Left renal cortex interstitium (tissue), 4 donors: ENCODE measurements at regions not wholly inside any gene's neighbourhood (a gene's known extent, or its start where the extent isn't known, plus 50 kb on each side); places are given as distances from the start of the nearest gene placed in this dataset.
"Not testable (repeated sequence)": the region's sequence is repeated elsewhere in the genome, so short reads cannot be mapped to it uniquely, and the experiment has no call there.

ENCODE experiments used
- DNase-seq, 4 donors: peaks; one replicate each; pipeline ENCODE4 v3.0.0-alpha.2; 2013; ENCODE audit warnings: low read depth in 4 of 4, low spot score in 2 of 4, missing footprints in 1 of 4

DNA sequence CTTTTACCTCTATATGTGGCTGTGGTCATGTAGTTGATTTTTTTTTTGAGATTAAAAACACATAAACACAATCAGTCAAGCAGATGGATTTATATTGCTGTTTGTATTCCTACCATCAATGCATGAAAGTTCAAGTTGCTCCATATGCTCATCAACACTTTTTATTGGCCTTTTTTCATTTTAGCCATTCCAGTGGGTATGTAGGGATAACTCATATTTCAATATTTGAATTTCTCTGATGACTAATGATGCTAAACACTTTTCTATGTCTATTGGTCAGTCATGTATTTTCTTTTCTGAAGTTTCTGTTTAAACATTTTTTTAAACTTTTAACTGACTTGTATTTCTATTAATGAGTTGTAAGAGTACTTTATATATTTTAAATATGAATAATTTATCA, 445.4 kb upstream of the RGMB start:
- no peak for DNase-seq

DNA sequence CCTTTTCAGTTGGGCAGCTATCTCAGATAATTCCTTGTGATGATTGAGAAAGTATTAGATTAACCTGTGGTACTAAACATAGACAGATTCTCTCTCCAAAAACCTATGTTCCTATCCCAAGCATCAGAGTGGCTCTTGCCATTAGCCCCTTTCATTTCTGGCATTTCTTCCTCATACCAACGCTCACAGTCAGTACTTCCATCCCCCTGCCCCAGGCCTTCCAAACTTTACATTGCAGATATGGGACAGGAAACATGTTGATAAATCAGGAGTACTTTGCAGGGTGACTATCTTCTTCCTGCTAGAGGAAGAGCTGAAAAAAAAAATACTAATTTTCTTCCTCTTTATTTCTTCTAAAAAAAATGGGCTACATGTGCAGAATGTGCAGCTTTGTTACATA, 442.6 kb upstream of the RGMB start:
- no peak for DNase-seq

DNA sequence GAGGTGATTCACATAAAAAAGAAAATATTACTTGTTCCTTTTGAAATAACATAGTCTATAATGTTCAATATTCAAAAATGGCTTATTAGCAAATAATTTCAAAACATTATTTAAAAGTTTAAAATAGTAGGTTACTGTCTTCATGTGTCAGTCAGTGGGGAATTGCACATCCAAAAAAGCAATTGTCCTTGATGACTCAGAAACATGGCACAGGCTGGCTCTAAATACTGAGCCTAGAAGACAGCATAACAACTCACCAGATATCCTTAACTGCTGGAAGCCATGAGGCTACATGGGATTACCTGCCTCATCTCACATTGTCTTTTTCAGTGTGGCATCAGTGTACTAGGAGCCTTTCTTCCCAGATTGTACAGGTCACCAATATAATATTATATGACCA, 439.5 kb upstream of the RGMB start:
- DNase-seq = no peak

DNA sequence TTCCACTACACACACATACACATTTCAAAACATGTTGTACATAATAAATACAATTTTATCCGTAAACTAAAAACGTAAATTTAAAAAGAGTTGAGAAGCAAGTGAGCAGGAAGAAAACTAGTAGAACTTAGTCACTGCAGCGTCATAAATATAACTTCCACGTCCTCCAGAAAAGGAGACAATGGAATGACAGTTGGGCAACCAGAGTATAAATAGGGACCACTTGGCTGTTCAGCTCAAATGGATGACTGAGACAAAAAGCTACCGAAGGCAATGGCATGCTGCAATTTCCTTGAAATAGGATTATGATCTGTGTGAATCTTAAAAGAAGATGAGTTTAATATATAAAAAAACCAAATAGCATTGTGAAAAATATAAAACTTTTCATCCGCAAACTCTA, 438.5 kb upstream of the RGMB start:
- DNase-seq = no peak

DNA sequence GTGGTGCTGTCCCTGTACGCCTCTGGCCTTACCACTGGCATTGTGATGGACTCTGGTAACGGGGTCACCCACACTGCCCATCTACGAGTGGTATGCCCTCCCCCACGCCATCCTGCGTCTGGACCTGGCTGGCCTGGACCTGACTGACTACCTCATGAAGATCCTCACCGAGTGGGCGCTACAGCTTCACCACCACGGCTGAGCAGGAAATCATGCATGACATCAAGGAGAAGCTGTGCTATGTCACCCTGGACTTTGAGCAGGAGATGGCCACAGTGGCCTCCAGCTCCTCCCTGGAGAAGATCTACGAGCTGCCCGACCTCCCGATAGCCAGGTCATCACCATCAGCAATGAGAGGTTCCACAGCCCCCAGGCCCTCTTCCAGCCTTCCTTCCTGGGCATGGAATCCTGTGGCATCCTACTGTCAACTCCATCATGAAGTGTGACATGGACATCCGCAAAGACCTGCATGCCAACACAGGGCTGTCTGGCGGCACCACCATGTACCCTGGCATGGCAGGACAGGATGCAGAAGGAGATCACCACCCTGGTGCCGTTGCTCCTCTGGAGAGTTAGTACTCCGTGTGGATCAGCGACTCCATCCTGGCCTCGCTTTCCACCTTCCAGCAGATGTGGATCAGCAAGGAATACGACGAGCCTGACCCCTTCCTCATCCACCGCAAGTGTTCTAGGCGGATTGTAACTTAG, 434.2 kb upstream of the RGMB start:
- DNase-seq = no peak

DNA sequence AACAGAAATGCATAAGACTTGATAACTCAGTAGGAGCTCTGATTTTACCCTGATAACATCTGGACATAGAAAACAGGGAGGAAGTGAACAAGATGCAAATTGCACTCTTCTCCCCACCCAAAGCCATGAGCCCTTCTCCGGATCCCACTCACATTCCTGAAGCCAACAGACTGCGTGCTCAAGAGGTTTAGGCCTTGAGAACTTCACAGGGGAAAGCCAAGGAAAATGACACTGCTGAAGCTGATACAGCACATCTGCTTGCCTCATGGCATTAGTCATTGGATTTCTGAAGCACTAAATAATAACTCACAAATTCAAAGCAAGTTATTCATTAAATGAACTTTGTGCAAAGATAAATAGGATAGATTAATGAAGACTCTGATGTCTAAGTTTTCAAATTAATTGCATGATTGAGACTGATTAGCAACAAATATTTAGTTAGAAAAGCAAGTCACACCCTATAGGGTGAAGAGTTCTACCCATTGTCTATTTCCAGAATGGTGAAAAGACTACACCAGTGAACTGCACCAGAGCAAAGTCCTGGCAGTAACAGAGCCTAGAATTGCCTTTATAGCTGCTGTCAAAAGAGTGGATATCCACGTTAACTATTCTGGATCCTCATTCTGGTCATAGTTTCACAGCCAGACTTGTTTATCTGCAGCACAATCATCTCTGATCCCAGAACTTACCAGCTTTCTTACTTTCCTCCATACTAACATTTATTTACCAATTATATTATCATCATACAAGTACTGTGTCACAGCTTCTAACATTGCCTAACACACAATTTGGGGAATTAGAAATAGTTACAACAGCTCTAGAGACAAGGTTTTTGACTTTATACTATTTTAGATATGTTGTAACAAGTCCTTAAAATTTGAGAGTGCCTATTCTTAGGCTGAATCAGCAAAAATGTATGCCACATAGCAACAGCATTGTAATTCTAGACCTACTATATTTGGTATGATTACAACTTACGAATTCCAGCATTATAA, 432.1 kb upstream of the RGMB start:
- no peak for DNase-seq

DNA sequence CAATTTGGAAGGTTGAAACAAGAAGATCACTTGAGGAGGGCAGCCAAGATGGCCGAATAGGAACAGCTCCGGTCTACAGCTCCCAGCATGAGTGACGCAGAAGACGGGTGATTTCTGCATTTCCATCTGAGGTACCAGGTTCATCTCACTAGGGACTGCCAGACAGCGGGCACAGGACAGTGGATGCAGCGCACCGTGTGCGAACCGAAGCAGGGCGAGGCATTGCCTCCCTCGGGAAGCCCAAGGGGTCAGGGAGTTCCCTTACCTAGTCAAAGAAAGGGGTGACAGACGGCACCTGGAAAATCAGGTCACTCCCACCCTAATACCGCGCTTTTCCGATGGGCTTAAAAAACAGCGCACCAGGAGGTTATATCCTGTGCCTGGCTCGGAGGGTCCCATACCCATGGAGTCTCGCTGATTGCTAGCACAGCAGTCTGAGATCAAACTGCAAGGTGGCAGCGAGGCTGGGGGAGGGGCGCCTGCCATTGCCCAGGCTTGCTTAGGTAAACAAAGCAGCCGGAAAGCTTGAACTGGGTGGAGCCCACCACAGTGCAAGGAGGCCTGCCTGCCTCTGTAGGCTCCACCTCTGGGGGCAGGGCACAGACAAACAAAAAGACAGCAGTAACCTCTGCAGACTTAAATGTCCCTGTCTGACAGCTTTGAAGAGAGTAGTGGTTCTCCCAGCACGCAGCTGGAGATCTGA, 430.4 kb upstream of the RGMB start:
- not testable (repeated sequence) for DNase-seq

DNA sequence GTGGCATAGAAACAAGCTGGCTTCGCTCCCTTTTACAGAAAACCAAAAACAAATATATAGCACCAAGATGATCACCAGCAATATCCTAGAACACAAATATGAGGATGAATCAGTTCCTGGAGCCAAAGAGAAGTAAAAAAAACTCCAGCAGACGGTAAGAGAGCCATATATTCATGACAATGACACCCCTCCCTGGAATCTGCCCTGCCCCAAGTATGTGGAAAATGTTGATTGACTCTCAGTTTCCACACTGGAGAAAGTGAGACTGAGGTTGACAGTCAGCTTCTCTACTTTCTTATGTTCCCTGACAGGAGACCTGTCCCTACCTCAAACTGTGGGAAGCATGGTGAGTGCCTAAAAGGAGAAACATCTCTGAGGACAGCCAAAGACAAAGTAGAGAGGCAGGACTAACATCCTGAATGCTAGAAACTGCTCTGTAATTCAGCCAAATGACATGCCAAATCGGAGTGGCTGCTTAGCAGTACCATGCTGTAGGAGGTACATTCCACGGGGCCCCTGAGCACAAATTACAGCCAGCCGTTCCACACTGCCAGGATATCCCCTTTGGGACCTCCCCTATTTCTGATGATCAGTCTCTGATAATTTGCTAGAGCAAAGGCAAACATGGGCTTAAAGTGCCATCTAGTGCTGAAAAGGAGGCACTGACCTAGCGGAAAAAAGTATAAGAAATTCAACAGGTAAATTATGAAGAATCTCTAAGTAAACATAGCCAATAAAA, 424.0 kb upstream of the RGMB start:
- no peak for DNase-seq

DNA sequence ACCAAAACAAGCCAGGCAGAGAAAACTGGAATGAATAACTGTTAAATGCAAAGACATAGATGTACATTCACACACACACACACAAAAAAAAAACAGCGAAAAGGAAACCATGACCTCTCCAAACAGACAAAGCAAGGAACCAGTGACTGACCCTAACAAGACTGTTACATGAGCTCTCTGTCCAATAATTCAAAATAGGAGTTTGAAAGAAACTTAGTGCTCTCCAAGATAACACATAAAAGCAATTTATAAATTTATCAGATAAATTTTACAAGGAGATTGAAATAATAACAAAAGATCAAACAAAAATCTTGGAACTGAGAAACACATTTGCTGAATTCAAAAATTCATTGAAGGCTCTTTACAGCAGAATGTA, 423.5 kb upstream of the RGMB start:
- no peak for DNase-seq

DNA sequence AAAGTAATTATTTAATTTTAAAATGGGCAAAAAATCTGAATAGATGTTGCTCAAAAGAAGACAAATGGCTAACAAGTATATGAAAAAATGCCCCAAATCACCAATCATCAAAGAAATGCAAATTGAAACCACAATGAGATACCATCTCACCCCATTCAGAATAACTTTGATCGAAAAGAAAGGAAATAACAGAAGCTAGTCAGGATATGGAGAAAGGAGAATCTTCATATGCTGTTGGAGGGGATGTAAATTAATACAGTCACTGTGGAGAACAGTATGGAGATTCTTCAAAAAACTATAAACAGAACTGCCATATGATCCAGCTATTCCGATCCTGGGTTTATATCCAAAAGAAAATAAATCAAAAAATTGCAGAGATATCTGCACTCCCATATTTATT, 418.5 kb upstream of the RGMB start:
- DNase-seq = no peak

DNA sequence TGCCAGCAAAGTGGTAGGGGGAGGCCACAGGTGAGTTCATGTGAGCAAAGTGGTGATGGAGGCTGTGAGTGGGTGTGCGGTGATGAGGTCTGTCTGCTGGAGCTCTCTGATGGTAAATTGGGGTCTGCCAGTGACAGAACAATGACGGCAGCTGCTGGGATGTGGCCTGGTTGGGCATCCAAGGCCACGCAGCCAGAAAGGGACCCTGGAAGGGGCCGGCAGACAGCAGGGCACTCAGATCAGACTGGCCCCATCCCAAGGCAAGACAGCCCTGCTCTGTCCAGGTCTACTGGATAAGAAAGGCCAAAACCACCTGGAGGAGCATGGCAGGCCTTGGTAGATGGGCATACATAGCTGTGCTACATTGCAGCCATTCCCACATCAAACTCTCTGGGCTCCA, 412.9 kb upstream of the RGMB start:
- DNase-seq = no peak

DNA sequence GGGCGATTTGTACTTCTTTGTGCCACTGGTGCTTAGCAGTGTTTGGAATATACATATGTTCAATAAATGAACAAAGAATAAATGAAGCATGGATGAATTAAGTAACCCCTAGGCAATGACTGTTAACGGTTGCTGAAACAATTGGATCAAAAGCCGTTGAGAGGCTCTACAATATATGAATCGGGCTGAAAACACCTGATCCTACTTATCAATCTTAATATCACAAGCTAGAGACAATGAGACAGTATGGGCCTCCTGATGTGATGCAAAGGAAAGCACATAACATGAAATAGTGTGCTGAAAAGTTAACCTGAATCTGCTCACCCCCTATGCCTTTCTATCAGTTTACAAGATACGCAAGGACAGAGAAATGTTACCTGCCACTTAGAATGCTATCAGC, 410.3 kb upstream of the RGMB start:
- no peak for DNase-seq

DNA sequence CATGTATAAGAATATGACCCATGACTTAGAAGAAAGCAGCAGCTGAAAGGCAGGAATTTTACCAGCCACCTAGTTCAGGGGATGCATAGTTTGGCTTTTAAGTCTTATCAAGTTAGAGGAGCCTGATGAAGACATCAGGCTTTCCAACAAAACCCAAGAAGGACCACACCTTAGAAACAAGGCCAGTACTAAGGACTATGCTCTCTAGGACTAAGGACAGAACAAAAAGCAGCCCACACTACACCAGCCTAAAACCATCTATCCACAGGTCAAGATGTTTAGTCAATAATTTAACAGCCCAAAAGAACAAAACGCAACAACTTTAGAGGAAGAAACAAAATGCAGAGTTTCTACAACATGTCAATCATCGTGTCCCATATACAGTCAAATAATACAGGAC, 408.9 kb upstream of the RGMB start:
- DNase-seq = no peak

DNA sequence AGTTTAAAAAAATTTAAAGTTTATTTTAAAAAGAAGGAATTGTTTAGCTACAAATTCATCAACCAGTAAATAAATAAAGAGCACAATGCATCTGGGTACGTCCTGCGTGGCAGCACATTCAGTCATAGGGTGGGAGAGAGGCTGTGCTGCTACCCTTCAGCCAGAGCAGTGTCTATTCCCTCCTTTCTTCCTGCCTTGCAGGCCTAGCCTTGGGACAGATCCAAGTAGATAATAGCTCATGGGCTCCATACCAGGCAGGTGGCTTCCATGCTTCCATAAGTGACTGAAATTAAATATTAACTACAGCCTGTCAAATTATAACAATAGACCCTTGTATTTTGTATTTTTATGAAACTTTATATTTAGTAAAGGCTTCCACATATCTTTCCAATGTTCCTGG, 408.3 kb upstream of the RGMB start:
- no peak for DNase-seq

DNA sequence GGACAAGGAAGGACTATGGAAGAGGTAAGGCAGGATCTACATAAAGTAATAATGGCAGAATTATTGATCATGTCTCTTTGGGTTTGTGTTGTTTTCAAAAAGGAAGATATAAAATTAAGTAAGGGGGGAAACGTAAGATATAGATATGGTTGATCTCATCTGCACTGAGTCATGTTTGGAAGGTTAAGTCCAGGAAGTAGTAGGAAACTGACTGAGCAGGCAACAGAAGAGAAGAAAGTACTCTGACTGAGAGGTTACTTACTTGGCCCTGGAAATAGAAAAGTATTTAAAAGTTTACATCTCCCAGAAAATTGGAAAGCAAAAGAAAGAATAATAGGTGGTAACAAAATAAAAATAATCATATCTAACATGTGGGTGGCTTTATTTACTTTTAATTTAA, 405.3 kb upstream of the RGMB start:
- no peak for DNase-seq

DNA sequence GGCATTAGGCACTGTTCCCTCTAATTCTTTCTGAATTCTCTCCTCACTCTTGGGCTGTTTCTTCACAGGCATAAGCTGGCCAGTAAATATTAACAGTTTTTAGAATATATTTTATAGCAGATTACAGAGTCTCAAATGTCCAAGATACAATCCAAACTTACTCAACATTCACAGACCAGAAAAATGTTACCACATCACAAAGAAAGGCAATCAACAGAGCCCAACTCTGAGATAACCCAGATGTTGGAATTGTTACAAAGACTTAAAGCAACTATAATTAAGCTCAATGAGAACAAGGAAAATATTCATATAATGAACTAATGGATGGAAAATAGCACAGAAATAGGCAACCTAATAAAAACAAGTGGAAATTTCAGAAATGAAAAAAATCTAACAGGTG, 401.1 kb upstream of the RGMB start:
- no peak for DNase-seq

DNA sequence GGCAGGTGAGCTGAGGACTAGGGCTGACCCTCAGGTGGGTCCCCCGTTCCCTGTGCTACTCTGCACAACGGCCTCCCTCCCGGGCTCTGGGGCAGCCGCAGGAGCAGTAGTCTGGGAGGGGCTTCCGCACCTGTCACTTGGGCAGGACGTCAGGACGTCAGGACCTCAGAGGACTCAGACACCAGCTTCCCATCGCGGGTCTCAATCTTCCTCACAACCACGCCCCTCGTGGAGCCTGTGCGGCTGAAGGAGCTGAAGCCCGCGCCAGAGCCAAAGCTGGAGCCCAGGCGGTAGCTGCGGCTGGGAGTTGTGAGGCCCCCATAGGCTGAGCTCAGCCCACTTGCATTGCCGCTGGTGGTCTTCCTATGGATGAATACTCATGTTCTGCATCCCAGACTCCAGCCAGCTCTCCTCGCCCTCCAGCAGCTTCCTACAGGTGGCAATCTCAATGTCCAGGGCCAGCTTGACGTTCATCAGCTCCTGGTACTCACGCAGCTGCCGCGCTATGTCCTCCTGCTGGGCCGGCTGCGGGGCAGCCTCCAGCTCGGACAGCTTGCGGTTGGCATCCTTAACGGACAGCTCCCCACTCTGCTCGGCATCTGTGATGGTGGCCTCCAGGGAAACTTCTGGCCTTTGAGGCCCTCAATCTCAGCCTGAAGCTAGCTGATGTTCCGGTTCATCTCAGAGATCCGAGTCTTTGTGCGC, 381.4 kb upstream of the RGMB start:
- no peak for DNase-seq

DNA sequence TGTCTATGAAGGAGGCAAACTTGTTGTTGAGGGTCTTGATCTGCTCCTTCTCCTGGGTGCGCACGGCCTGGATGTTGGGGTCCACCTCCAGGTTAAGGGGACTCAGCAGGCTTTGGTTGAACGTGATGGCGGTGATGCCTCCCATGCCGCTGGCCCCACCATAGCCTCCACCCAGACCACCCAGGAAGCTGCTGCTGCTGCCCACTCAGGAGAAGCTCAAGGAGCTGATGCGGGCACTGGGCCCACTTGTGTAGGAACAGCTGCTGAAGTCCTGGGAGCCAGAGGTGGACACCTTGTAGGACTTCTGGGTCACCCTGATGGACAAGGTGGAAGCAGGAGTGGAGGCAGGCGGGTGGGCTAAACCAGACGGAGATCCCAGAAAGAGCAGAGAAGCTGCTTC, 380.3 kb upstream of the RGMB start:
- DNase-seq = not testable (repeated sequence)

DNA sequence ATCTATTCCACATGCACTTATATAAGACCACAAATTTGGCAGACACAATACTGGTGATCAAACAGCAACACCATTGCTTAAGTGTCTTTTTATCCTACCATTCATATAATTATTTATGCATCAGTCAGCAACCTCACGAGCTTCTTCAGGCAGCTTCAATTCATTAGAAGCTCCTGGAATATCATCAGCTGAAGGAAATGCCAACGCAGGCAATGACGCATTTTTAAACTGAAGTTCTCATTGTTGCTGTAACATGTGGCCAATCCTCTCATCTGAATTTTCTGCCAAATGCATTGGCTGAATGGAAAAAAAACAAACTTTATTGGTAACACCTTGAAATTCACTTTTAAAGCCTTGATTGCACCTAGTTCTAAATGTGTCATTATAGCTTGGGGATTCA, 376.4 kb upstream of the RGMB start:
- no peak for DNase-seq

DNA sequence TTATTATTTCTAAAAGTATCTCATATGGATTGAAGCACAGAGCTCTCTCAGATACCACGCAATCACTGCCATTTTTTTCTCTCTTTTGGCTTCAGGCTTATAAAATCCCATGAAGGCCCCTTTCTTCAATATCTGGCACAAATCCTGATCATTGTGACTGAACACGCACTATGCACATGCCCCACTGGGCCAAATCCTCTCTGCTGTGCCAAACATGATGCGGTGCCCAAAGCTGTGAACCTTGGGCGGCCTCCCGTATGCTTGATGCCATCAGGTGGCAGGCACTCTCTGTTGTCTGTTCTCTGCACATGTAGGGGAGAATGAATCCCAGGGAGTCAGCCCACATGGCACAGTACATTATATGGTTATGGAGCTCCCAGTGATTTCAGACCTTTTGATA, 375.0 kb upstream of the RGMB start:
- DNase-seq = no peak
